ENCODE measurements at regions not wholly inside any gene's neighbourhood (a gene's known extent, or its start where the extent isn't known, plus 50 kb on each side); places are given as distances from the start of the nearest gene placed in this dataset.

DNA sequence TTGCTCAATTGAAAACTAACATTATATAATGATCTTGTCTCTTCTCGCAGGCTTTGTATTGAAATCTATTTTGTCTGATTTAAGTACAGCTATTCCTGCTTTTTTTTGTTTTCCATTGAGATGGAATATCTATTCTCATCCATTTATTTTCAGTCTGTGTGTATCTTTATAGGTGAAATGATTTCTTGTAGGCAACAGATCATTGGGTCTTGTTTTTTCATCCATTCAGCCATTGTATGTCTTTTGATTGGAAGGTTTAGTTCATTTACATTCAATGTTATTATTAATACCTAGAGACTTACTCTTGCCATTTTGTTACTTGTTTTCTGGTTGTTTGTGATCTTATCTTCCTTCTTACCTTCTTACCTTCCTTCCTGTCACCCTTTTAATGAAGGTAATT is 77.8 kb upstream of the TRPC6 start:
- H3K27me3 ChIP-seq (ENCODE audit: control insufficient read depth, insufficient read depth, low read length): no peaks in the 10 kb centered on the region
- no CpG with 5 or more reads among the region's 1 CpG for WGBS (ENCODE audit: insufficient coverage)
- H3K36me3 ChIP-seq (ENCODE audit: control insufficient read depth, insufficient read depth, low read length): no peaks in the 10 kb centered on the region
- no peak overlapping the region for H3K27ac ChIP-seq (ENCODE audit: low read length)
- H3K4me1 ChIP-seq (ENCODE audit: control insufficient read depth, insufficient read depth, low read length): no peaks in the 10 kb centered on the region
- H3K9me3 ChIP-seq (replicated peaks; ENCODE audit: control insufficient read depth, low read depth, low read length): no peaks in the 10 kb centered on the region
- DNase-seq: no peak
- no peak overlapping the region for H3K4me3 ChIP-seq (ENCODE audit: low read length)

Measured in muscle of leg (tissue), 3 donors.